K562 (cell line): ENCODE measurements at regions not wholly inside any gene's neighbourhood (a gene's known extent, or its start where the extent isn't known, plus 50 kb on each side); places are given as distances from the start of the nearest gene placed in this dataset.

Experiments
- ATAC-seq: fragments of 200-7000 bp; cut with Tn5 transposase; 3 replicates; pipeline ENCODE4 v1.9.1; 2020; ENCODE audit warnings: moderate library complexity
- BruUV-seq: library from RNA; stranded (reverse); fragments of 400-500 nt; replicated peaks from 2 replicates; lab custom pipeline; 2021; lab: Mats Ljungman, UMichigan
- CTCF ChIA-PET: fragments of 300-600 bp; formaldehyde crosslinking; extraction: SDS; loops from one replicate; lab custom pipeline; 2021; ENCODE audit warnings: low intra/inter-chr PET ratio; lab: Yijun Ruan, JAX
- POLR2A ChIA-PET: fragments of 300-600, 350-650 bp; sonication (Branson Sonifier 250); formaldehyde crosslinking; extraction: SDS; loops from one replicate; lab custom pipeline; 2021; ENCODE audit warnings: antibody characterized with exemption, inconsistent platforms; lab: Yijun Ruan, JAX
- DNase-seq, 4 experiments: peaks; one replicate each; pipeline versions ENCODE4 v3.0.0 to v3.0.0-alpha.2; 2011 to 2018; ENCODE audit warnings: low spot score in 3 of 4, mixed read lengths in 3 of 4; ENCODE audit errors: extremely low read depth in 1 of 4
- FAIRE-seq: peaks from 2 replicates; lab custom pipeline; 2011; peaks lifted over from hg19 to GRCh38; lab: Jason Lieb, UNC
- H2AFZ ChIP-seq: 2 replicates; pipeline ENCODE4 v1.6.0; 2011; ENCODE audit warnings: low read depth, low read length, control low read depth, inconsistent platforms
- H3K27ac ChIP-seq: fragments of 200-600 bp; 3 replicates; pipeline ENCODE4 v1.8.0; 2011; ENCODE audit warnings: low read depth, mild to moderate bottlenecking, control low read depth, inconsistent platforms, low read length, moderate library complexity, mixed read lengths; ENCODE audit errors: extremely low read depth
- H3K27me3 ChIP-seq, 2 experiments: fragments of 300-600 bp in 1 of 2; 2 replicates in 1 of 2; 3 replicates in 1 of 2; pipeline versions ENCODE4 v1.6.0 to v1.8.0; 2011; ENCODE audit warnings: inconsistent platforms in 2 of 2, low read length in 2 of 2, mild to moderate bottlenecking in 1 of 2, mixed read lengths in 1 of 2, moderate library complexity in 1 of 2; ENCODE audit not compliant: control insufficient read depth in 2 of 2, insufficient read depth in 2 of 2
- H3K36me3 ChIP-seq: fragments of 300-600 bp; 3 replicates; pipeline ENCODE4 v1.8.0; 2011; ENCODE audit warnings: mild to moderate bottlenecking, low read length, inconsistent platforms; ENCODE audit not compliant: control insufficient read depth, insufficient read depth
- H3K4me1 ChIP-seq, 2 experiments: fragments of 200-600 bp in 1 of 2; replicated peaks in 1 of 2; 2 replicates in 1 of 2; 3 replicates in 1 of 2; pipeline versions ENCODE4 v1.5.1 to v1.8.0; 2011; ENCODE audit warnings: inconsistent platforms in 2 of 2, low read length in 2 of 2, mild to moderate bottlenecking in 1 of 2, mixed read lengths in 1 of 2, moderate library complexity in 1 of 2; ENCODE audit not compliant: control insufficient read depth in 2 of 2, insufficient read depth in 2 of 2
- H3K4me2 ChIP-seq: 2 replicates; pipeline ENCODE4 v1.6.1; 2011; ENCODE audit warnings: low read length, control low read depth, inconsistent platforms, mixed read lengths; ENCODE audit not compliant: insufficient read depth
- H3K4me3 ChIP-seq: fragments of 200-600 bp; sonication (generic), shearing (Covaris generic); 2 replicates; pipeline ENCODE4 v1.5.1; 2016; ENCODE audit warnings: control low read depth, inconsistent platforms
- H3K79me2 ChIP-seq: fragments of 200-600 bp; 3 replicates; pipeline ENCODE4 v1.8.0; 2011; ENCODE audit warnings: low read length, inconsistent platforms; ENCODE audit not compliant: control insufficient read depth, insufficient read depth
- H3K9ac ChIP-seq, 2 experiments: 2 replicates each; pipeline versions ENCODE4 v1.6.0 to v1.6.1; 2011; ENCODE audit warnings: low read depth in 2 of 2, low read length in 2 of 2, control low read depth in 1 of 2, inconsistent platforms in 1 of 2, mild to moderate bottlenecking in 1 of 2, mixed read lengths in 1 of 2; ENCODE audit not compliant: insufficient read depth in 1 of 2
- H3K9me1 ChIP-seq: one replicate; pipeline ENCODE4 v1.6.0; 2011; ENCODE audit warnings: inconsistent platforms, mild to moderate bottlenecking, low read length, moderate library complexity; ENCODE audit not compliant: control insufficient read depth, insufficient read depth
- H3K9me3 ChIP-seq: replicated peaks from 2 replicates; pipeline ENCODE4 v1.5.1; 2011; ENCODE audit warnings: low read depth, low read length, inconsistent platforms; ENCODE audit not compliant: control insufficient read depth, insufficient read depth
- H4K20me1 ChIP-seq: replicated peaks from 2 replicates; pipeline ENCODE4 v1.6.1; 2011; ENCODE audit warnings: low read length, inconsistent platforms, mixed read lengths; ENCODE audit not compliant: control insufficient read depth, insufficient read depth
- ARID1B ChIP-seq: fragments of 450-650 bp; IDR thresholded peaks from 2 replicates; pipeline ENCODE4 v1.6.1; 2016; ENCODE audit warnings: antibody characterized with exemption, mild to moderate bottlenecking, inconsistent platforms
- CBFA2T2 ChIP-seq: fragments of 450-650 bp; conservative IDR thresholded peaks from 2 replicates; pipeline ENCODE4 v1.6.1; 2017; ENCODE audit warnings: mild to moderate bottlenecking
- ELF4 ChIP-seq: fragments of 450-650 bp; formaldehyde crosslinking; IDR thresholded peaks from 2 replicates; pipeline ENCODE4 v1.4.0; 2022; ENCODE audit warnings: missing genetic modification characterization
- IFI16 ChIP-seq: fragments of 250-450 bp; sonication (Bioruptor Pico); IDR thresholded peaks from 2 replicates; pipeline ENCODE4 v2.1.2; 2022; ENCODE audit warnings: mild to moderate bottlenecking, inconsistent platforms
- NFYB ChIP-seq: IDR thresholded peaks from 2 replicates; pipeline ENCODE4 v1.6.1; 2011; ENCODE audit warnings: mild to moderate bottlenecking, moderate library complexity; ENCODE audit not compliant: insufficient read length; ENCODE audit errors: extremely low read depth
- SRF ChIP-seq, 2 experiments: fragments of 250-450, 450-650 bp in 1 of 2; sonication (Bioruptor Pico) in 1 of 2; sonication (generic) in 1 of 2; formaldehyde crosslinking; IDR thresholded peaks; 2 replicates each; pipeline versions ENCODE4 v1.5.0 to v1.5.1; 2020 to 2022; ENCODE audit warnings: mild to moderate bottlenecking in 1 of 2, missing genetic modification reagents in 1 of 2
- TCF7L2 ChIP-seq: fragments of 150-350 bp; IDR thresholded peaks from 2 replicates; pipeline ENCODE4 v1.6.1; 2016; ENCODE audit warnings: low read depth, mild to moderate bottlenecking, low read length, moderate library complexity
- TOE1 ChIP-seq, 2 experiments: fragments of 450-650 bp in 1 of 2; sonication (generic) in 1 of 2; formaldehyde crosslinking in 1 of 2; IDR thresholded peaks; 2 replicates each; pipeline versions ENCODE4 v1.7.1 to v1.8.0; 2016 to 2022; ENCODE audit warnings: borderline replicate concordance in 2 of 2, mild to moderate bottlenecking in 2 of 2, antibody characterized with exemption in 1 of 2, inconsistent platforms in 1 of 2, low read depth in 1 of 2, missing genetic modification reagents in 1 of 2, moderate library complexity in 1 of 2
- ZNF121 ChIP-seq: sonication (generic); formaldehyde crosslinking; conservative IDR thresholded peaks from 2 replicates; pipeline ENCODE4 v1.8.0; 2022; ENCODE audit warnings: missing genetic modification reagents
- ZNF165 ChIP-seq: fragments of 250-450 bp; sonication (Bioruptor Pico); IDR thresholded peaks from 2 replicates; pipeline ENCODE4 v1.4.0; 2020; ENCODE audit warnings: borderline replicate concordance
- ZNF75A ChIP-seq: fragments of 450-650 bp; formaldehyde crosslinking; IDR thresholded peaks from 2 replicates; pipeline ENCODE4 v1.4.0; 2020; ENCODE audit warnings: mild to moderate bottlenecking
- in situ Hi-C: fragments of 300-500 bp; cut with MboI; formaldehyde crosslinking; loops from 4 replicates; pipeline ENCODE4 v1.15.0; 2018; ENCODE audit warnings: inconsistent platforms, mixed read lengths
- intact Hi-C: fragments of 100-400 bp; cut with micrococcal nuclease; formaldehyde crosslinking; loops from 2 replicates; pipeline ENCODE4 v1.14.2; 2022
- TF ChIP-seq, protein P1 (sequence below): fragments of 450-650 bp; IDR thresholded peaks from 2 replicates; pipeline ENCODE4 v1.6.1; 2017; ENCODE audit warnings: antibody characterized with exemption, mild to moderate bottlenecking
- TF ChIP-seq, protein P2 (sequence below): fragments of 450-650 bp; IDR thresholded peaks from 2 replicates; pipeline ENCODE4 v1.6.1; 2016
- TF ChIP-seq, protein P3 (sequence below): fragments of 450-650 bp; IDR thresholded peaks from 2 replicates; pipeline ENCODE4 v1.6.1; 2017; ENCODE audit warnings: antibody characterized with exemption
- TF ChIP-seq, protein P4 (sequence below): fragments of 250-450 bp; sonication (Bioruptor Pico); IDR thresholded peaks from 2 replicates; pipeline ENCODE4 v1.8.0; 2022; ENCODE audit warnings: inconsistent platforms, mild to moderate bottlenecking, moderate library complexity, borderline replicate concordance

DNA sequence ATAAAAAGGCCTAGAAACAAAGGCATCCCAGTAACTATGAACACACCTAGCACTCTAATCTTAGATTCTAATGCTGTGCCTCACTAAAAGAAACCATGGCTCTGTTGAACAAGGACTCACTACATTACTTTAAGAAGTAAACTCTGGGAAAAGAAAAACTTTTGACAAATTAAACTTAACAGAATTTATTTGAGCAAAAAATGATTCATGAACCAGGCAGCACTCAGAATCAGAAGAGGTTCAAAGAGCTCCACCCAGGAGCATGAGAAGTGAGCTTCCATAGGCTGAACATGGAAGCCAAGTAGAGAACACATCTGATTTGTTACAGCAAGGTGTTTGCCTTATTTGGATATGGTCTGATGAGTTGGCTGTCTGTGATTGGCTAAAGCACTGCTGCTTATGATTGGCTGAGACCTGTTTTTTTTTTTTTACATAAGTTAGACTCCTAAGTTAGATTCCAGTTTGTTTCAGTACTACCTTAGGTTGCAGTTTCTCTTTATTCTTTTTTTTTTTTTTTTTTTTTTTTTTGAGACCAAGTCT, 343.6 kb upstream of the SASH1 start:
- intact Hi-C loops: no loop called here
- Histone ChIP-seq H3K9me3 (no peaks in the 10 kb centered on the region), H3K9me1 (no peaks in the 10 kb centered on the region), H3K36me3 (no peaks in the 10 kb centered on the region), H3K4me1 (no peaks in the 10 kb centered on the region), H4K20me1 (no peaks in the 10 kb centered on the region), H3K4me2 (no peak overlapping the region), H3K4me3 (no peak overlapping the region), H2AFZ (no peak overlapping the region), H3K27ac (no peak overlapping the region), H3K9ac (no peak overlapping the region), H3K79me2 (no peaks in the 10 kb centered on the region), H3K27me3 (no peaks in the 10 kb centered on the region)
- POLR2A ChIA-PET: no interaction called here
- BruUV-seq: no TSS peak
- FAIRE-seq: no peak
- DNase-seq: peak in 1 of 4 experiments; percentile 9
- peak; percentile 76 for ATAC-seq
- in situ Hi-C loops: no loop called here
- CTCF ChIA-PET: no interaction called here
- TF ChIP-seq ZNF165 (no peak), ELF4 (CRISPR knock-in tag) (no peak), ZNF121 (CRISPR knock-in tag) (no peak), NFYB (peak; percentile 22), ARID1B (no peak), TCF7L2 (no peak), ZNF75A (no peak), IFI16 (CRISPR knock-in tag) (no peak), TOE1 (IDR thresholded peaks at IDR 0.05; ENCODE audit: borderline replicate concordance) (no peak), TOE1 (CRISPR knock-in tag; IDR thresholded peaks at IDR 0.05; ENCODE audit: borderline replicate concordance, low read depth) (no peak), CBFA2T2 (no peak), SRF (CRISPR knock-in tag; IDR thresholded peaks at IDR 0.05) (peak in 1 of 2 experiments; percentile 92; a peak in 2 of 4 replicates)
- TF ChIP-seq, protein P1, sequence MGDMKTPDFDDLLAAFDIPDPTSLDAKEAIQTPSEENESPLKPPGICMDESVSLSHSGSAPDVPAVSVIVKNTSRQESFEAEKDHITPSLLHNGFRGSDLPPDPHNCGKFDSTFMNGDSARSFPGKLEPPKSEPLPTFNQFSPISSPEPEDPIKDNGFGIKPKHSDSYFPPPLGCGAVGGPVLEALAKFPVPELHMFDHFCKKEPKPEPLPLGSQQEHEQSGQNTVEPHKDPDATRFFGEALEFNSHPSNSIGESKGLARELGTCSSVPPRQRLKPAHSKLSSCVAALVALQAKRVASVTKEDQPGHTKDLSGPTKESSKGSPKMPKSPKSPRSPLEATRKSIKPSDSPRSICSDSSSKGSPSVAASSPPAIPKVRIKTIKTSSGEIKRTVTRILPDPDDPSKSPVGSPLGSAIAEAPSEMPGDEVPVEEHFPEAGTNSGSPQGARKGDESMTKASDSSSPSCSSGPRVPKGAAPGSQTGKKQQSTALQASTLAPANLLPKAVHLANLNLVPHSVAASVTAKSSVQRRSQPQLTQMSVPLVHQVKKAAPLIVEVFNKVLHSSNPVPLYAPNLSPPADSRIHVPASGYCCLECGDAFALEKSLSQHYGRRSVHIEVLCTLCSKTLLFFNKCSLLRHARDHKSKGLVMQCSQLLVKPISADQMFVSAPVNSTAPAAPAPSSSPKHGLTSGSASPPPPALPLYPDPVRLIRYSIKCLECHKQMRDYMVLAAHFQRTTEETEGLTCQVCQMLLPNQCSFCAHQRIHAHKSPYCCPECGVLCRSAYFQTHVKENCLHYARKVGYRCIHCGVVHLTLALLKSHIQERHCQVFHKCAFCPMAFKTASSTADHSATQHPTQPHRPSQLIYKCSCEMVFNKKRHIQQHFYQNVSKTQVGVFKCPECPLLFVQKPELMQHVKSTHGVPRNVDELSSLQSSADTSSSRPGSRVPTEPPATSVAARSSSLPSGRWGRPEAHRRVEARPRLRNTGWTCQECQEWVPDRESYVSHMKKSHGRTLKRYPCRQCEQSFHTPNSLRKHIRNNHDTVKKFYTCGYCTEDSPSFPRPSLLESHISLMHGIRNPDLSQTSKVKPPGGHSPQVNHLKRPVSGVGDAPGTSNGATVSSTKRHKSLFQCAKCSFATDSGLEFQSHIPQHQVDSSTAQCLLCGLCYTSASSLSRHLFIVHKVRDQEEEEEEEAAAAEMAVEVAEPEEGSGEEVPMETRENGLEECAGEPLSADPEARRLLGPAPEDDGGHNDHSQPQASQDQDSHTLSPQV: no peak
- TF ChIP-seq, protein P2, sequence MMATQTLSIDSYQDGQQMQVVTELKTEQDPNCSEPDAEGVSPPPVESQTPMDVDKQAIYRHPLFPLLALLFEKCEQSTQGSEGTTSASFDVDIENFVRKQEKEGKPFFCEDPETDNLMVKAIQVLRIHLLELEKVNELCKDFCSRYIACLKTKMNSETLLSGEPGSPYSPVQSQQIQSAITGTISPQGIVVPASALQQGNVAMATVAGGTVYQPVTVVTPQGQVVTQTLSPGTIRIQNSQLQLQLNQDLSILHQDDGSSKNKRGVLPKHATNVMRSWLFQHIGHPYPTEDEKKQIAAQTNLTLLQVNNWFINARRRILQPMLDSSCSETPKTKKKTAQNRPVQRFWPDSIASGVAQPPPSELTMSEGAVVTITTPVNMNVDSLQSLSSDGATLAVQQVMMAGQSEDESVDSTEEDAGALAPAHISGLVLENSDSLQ: no peak
- TF ChIP-seq, protein P3, sequence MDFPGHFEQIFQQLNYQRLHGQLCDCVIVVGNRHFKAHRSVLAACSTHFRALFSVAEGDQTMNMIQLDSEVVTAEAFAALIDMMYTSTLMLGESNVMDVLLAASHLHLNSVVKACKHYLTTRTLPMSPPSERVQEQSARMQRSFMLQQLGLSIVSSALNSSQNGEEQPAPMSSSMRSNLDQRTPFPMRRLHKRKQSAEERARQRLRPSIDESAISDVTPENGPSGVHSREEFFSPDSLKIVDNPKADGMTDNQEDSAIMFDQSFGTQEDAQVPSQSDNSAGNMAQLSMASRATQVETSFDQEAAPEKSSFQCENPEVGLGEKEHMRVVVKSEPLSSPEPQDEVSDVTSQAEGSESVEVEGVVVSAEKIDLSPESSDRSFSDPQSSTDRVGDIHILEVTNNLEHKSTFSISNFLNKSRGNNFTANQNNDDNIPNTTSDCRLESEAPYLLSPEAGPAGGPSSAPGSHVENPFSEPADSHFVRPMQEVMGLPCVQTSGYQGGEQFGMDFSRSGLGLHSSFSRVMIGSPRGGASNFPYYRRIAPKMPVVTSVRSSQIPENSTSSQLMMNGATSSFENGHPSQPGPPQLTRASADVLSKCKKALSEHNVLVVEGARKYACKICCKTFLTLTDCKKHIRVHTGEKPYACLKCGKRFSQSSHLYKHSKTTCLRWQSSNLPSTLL: no peak
- TF ChIP-seq, protein P4, sequence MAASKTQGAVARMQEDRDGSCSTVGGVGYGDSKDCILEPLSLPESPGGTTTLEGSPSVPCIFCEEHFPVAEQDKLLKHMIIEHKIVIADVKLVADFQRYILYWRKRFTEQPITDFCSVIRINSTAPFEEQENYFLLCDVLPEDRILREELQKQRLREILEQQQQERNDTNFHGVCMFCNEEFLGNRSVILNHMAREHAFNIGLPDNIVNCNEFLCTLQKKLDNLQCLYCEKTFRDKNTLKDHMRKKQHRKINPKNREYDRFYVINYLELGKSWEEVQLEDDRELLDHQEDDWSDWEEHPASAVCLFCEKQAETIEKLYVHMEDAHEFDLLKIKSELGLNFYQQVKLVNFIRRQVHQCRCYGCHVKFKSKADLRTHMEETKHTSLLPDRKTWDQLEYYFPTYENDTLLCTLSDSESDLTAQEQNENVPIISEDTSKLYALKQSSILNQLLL (CRISPR knock-in tag): no peak
